H1 (cell line): ENCODE measurements at regions not wholly inside any gene's neighbourhood (a gene's known extent, or its start where the extent isn't known, plus 50 kb on each side); places are given as distances from the start of the nearest gene placed in this dataset.

Experiments used
- CTCF ChIA-PET: fragments of 300-600 bp; sonication (Branson Sonifier 250); formaldehyde crosslinking; loops from one replicate; lab custom pipeline; 2021; ENCODE audit not compliant: partially characterized antibody; lab: Charles Lee
- POLR2A ChIA-PET: fragments of 300-600 bp; sonication (Branson Sonifier 250); formaldehyde crosslinking; loops from one replicate; lab custom pipeline; 2021; ENCODE audit warnings: inconsistent platforms; ENCODE audit not compliant: partially characterized antibody; lab: Charles Lee
- DNase-seq, 2 experiments: peaks; one replicate each; pipeline versions ENCODE4 v3.0.0 to v3.0.0-alpha.2; 2010 to 2022; ENCODE audit warnings: low spot score in 2 of 2, low read depth in 1 of 2, mixed read lengths in 1 of 2
- FAIRE-seq: peaks from 2 replicates; lab custom pipeline; 2011; peaks lifted over from hg19 to GRCh38; lab: Jason Lieb, UNC
- H2AFZ ChIP-seq: 2 replicates; pipeline ENCODE4 v1.8.1; 2012; ENCODE audit warnings: low read length, inconsistent platforms
- H2AK5ac ChIP-seq: 2 replicates; pipeline ENCODE4 v1.6.1; 2013; ENCODE audit warnings: low read depth, low read length
- H2BK120ac ChIP-seq: replicated peaks from 2 replicates; pipeline ENCODE3; 2013; ENCODE audit warnings: low read depth, low read length, inconsistent platforms
- H2BK12ac ChIP-seq: 2 replicates; pipeline ENCODE4 v1.6.1; 2013; ENCODE audit warnings: low read depth, low read length
- H2BK15ac ChIP-seq: 2 replicates; pipeline ENCODE4 v1.6.1; 2013; ENCODE audit warnings: low read length
- H2BK20ac ChIP-seq: 2 replicates; pipeline ENCODE4 v1.6.1; 2013; ENCODE audit warnings: low read length
- H2BK5ac ChIP-seq: 2 replicates; pipeline ENCODE4 v1.6.1; 2013; ENCODE audit warnings: low read depth, low read length
- H3K14ac ChIP-seq: 2 replicates; pipeline ENCODE4 v1.6.1; 2013; ENCODE audit warnings: inconsistent platforms; ENCODE audit not compliant: insufficient read length
- H3K18ac ChIP-seq: 2 replicates; pipeline ENCODE4 v1.6.1; 2013; ENCODE audit warnings: low read length; ENCODE audit errors: extremely low read depth
- H3K23ac ChIP-seq: 2 replicates; pipeline ENCODE4 v1.6.1; 2013; ENCODE audit warnings: inconsistent platforms; ENCODE audit not compliant: insufficient read length
- H3K23me2 ChIP-seq: 2 replicates; pipeline ENCODE4 v1.6.1; 2013; ENCODE audit warnings: low read depth, low read length
- H3K27ac ChIP-seq: 2 replicates; pipeline ENCODE4 v1.6.1; 2011; ENCODE audit warnings: low read depth, low read length, inconsistent platforms
- H3K27me3 ChIP-seq, 4 experiments: replicated peaks in 1 of 4; 1 replicate in 1 of 4; 2 replicates in 3 of 4; pipeline versions ENCODE4 v1.6.1 to v1.8.1; 2011 to 2013; ENCODE audit warnings: low read length in 3 of 4, mild to moderate bottlenecking in 3 of 4, inconsistent platforms in 2 of 4, mixed read lengths in 2 of 4, moderate library complexity in 1 of 4; ENCODE audit not compliant: control insufficient read depth in 3 of 4, insufficient read depth in 3 of 4; ENCODE audit errors: extremely low read depth in 1 of 4
- H3K36me3 ChIP-seq, 4 experiments: 2 replicates each; pipeline versions ENCODE4 v1.6.1 to v1.8.1; 2011 to 2013; ENCODE audit warnings: mild to moderate bottlenecking in 4 of 4, low read length in 3 of 4, moderate library complexity in 2 of 4, control low read depth in 1 of 4, inconsistent platforms in 1 of 4; ENCODE audit not compliant: insufficient read depth in 4 of 4, control insufficient read depth in 2 of 4
- H3K4ac ChIP-seq: replicated peaks from 2 replicates; pipeline ENCODE3; 2013; ENCODE audit warnings: low read length, low read depth, mixed read lengths, inconsistent platforms; ENCODE audit not compliant: insufficient read length
- H3K4me1 ChIP-seq, 4 experiments: replicated peaks in 1 of 4; 1 replicate in 1 of 4; 2 replicates in 3 of 4; pipeline versions ENCODE4 v1.6.1 to v1.8.1; 2011 to 2013; ENCODE audit warnings: low read length in 3 of 4, inconsistent platforms in 2 of 4, mixed read lengths in 1 of 4; ENCODE audit not compliant: insufficient read depth in 4 of 4, control insufficient read depth in 3 of 4
- H3K4me2 ChIP-seq, 2 experiments: 2 replicates each; pipeline versions ENCODE4 v1.6.1 to v1.8.1; 2011 to 2013; ENCODE audit warnings: low read depth in 2 of 2, low read length in 2 of 2, control low read depth in 1 of 2, inconsistent platforms in 1 of 2, mild to moderate bottlenecking in 1 of 2; ENCODE audit not compliant: insufficient read depth in 1 of 2
- H3K4me3 ChIP-seq, 4 experiments: fragments of 200-600, 300-600 bp in 1 of 4; sonication (generic), shearing (Covaris generic), sonication (Bioruptor Twin) in 1 of 4; 2 replicates each; pipeline versions ENCODE4 v1.5.1 to v1.8.1; 2011 to 2016; ENCODE audit warnings: low read length in 4 of 4, low read depth in 3 of 4, control low read depth in 2 of 4, inconsistent platforms in 2 of 4, mild to moderate bottlenecking in 2 of 4, mixed read lengths in 1 of 4, moderate library complexity in 1 of 4; ENCODE audit not compliant: insufficient read depth in 2 of 4; ENCODE audit errors: extremely low read depth in 1 of 4
- H3K56ac ChIP-seq: replicated peaks from 2 replicates; pipeline ENCODE3; 2013; ENCODE audit warnings: low read depth, mild to moderate bottlenecking, mixed read lengths, low read length, inconsistent platforms; ENCODE audit not compliant: insufficient read length
- H3K79me1 ChIP-seq: 2 replicates; pipeline ENCODE4 v1.6.1; 2013; ENCODE audit warnings: low read depth, low read length, control low read depth
- H3K79me2 ChIP-seq, 2 experiments: 2 replicates each; pipeline versions ENCODE4 v1.6.1 to v1.8.1; 2012 to 2013; ENCODE audit warnings: low read length in 2 of 2, mild to moderate bottlenecking in 2 of 2, inconsistent platforms in 1 of 2; ENCODE audit not compliant: insufficient read depth in 2 of 2, control insufficient read depth in 1 of 2
- H3K9ac ChIP-seq, 4 experiments: replicated peaks in 1 of 4; 1 replicate in 1 of 4; 2 replicates in 3 of 4; pipeline versions ENCODE4 v1.6.1 to v1.8.1; 2011 to 2013; ENCODE audit warnings: low read depth in 3 of 4, low read length in 3 of 4, control low read depth in 2 of 4, mild to moderate bottlenecking in 2 of 4, moderate library complexity in 2 of 4, inconsistent platforms in 1 of 4; ENCODE audit errors: extremely low read depth in 1 of 4
- H3K9me3 ChIP-seq, 2 experiments: 2 replicates each; pipeline versions ENCODE4 v1.6.1 to v1.8.1; 2012 to 2013; ENCODE audit warnings: mild to moderate bottlenecking in 2 of 2, moderate library complexity in 2 of 2, control low read depth in 1 of 2, inconsistent platforms in 1 of 2, low read depth in 1 of 2, low read length in 1 of 2, mixed read lengths in 1 of 2; ENCODE audit not compliant: insufficient read depth in 2 of 2
- H4K20me1 ChIP-seq, 2 experiments: replicated peaks in 1 of 2; 2 replicates each; pipeline versions ENCODE3 to v1.8.1; 2011 to 2013; ENCODE audit warnings: inconsistent platforms in 2 of 2, low read length in 2 of 2, mild to moderate bottlenecking in 1 of 2; ENCODE audit not compliant: insufficient read depth in 2 of 2, control insufficient read depth in 1 of 2
- H4K5ac ChIP-seq: 2 replicates; pipeline ENCODE4 v1.6.1; 2013; ENCODE audit warnings: low read length, low read depth, mixed read lengths, inconsistent platforms; ENCODE audit not compliant: insufficient read length
- H4K8ac ChIP-seq: 2 replicates; pipeline ENCODE4 v1.8.0; 2013; ENCODE audit warnings: mild to moderate bottlenecking, moderate library complexity, low read length, inconsistent platforms; ENCODE audit not compliant: insufficient read depth; ENCODE audit errors: extremely low read depth
- H4K91ac ChIP-seq: replicated peaks from 2 replicates; pipeline ENCODE3; 2013; ENCODE audit warnings: low read length, mixed read lengths, inconsistent platforms; ENCODE audit not compliant: insufficient read length
- HDAC6 ChIP-seq: IDR thresholded peaks from one replicate; pipeline ENCODE4 v1.7.1; 2012; ENCODE audit warnings: low read depth, mild to moderate bottlenecking, inconsistent platforms, low read length, moderate library complexity
- JUN ChIP-seq: IDR thresholded peaks from 2 replicates; pipeline ENCODE4 v1.6.1; 2011; ENCODE audit warnings: low read depth, mild to moderate bottlenecking, improper control_type of control experiment, low read length
- POLR2AphosphoS5 ChIP-seq: IDR thresholded peaks from 2 replicates; pipeline ENCODE4 v1.6.1; 2011; ENCODE audit warnings: low read depth, low read length
- RXRA ChIP-seq: IDR thresholded peaks from 2 replicates; pipeline ENCODE4 v1.6.1; 2011; ENCODE audit warnings: low read depth, mild to moderate bottlenecking, low read length, moderate library complexity; ENCODE audit not compliant: insufficient read depth
- SIX5 ChIP-seq: IDR thresholded peaks from 2 replicates; pipeline ENCODE4 v1.6.1; 2011; ENCODE audit warnings: mild to moderate bottlenecking, low read depth, low read length
- ZNF274 ChIP-seq: IDR thresholded peaks from 2 replicates; pipeline ENCODE4 v1.7.0; 2012; ENCODE audit warnings: low read length, borderline replicate concordance; ENCODE audit errors: extremely low read depth
- WGBS, 2 experiments: shearing (Covaris generic) in 1 of 2; methylation state at CpG; one replicate each; pipeline versions ENCODE4 v1.1.6 to v1.1.7; 2013 to 2015; ENCODE audit warnings: low lambda C conversion rate in 2 of 2, mixed read lengths in 2 of 2, inconsistent platforms in 1 of 2, low coverage in 1 of 2, missing lambda C conversion rate in 1 of 2; ENCODE audit not compliant: insufficient replicate concordance in 2 of 2, insufficient coverage in 1 of 2, insufficient read length in 1 of 2; ENCODE audit errors: extremely low coverage in 1 of 2, missing lambda C conversion rate in 1 of 2; 5-methylcytosine and 5-hydroxymethylcytosine counted together
- TF ChIP-seq, protein P1 (sequence below): IDR thresholded peaks from 2 replicates; pipeline ENCODE4 v1.6.1; 2011; ENCODE audit warnings: low read depth, mild to moderate bottlenecking, low read length; ENCODE audit not compliant: insufficient read depth

DNA sequence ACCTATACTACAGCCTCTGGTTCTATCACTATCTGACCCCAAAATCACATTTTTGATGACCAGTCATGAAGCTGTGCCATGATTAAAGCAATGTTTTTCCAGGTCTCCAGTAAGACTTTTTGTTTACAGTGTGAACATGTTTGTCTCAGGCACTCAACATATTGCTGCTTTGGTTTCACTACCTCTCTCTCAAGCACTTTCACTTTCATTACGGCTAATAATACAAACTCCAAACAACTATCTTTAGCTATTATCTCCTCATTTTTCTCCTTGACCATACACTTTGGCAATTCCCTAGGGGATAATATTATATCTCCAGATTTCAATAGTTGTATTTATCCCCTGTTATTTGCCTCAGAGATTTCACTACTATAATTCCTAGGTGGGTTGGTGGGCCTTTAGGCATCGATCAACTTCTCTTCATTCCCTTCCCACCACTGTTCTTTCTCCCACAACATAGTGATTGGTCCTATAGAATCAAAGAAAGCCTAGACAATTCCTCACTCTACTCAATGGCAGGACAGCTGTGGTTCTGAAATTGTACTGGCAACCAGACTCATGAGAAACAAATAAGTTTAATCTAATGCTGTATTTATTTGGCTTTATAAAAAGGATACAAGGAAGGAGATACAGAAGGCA, 261.4 kb upstream of the ZWINT start:
- Histone ChIP-seq H3K9me3 (no peaks in the 10 kb centered on the region), H3K4ac (no peak overlapping the region), H2BK120ac (no peak overlapping the region), H3K79me2 (no peaks in the 10 kb centered on the region), H2BK5ac (no peak overlapping the region), H4K5ac (no peak overlapping the region), H3K18ac (no peak overlapping the region), H3K79me1 (no peaks in the 10 kb centered on the region), H3K4me3 (no peak overlapping the region), H3K56ac (no peak overlapping the region), H3K4me1 (no peaks in the 10 kb centered on the region), H2BK15ac (no peak overlapping the region), H2BK12ac (no peak overlapping the region), H2AK5ac (no peak overlapping the region), H2AFZ (no peak overlapping the region), H3K23me2 (no peaks in the 10 kb centered on the region), H3K36me3 (no peaks in the 10 kb centered on the region), H3K27me3 (no peaks in the 10 kb centered on the region), H3K27ac (no peak overlapping the region), H2BK20ac (no peak overlapping the region), H3K23ac (no peak overlapping the region), H4K20me1 (no peaks in the 10 kb centered on the region), H4K91ac (no peak overlapping the region), H3K4me2 (no peak overlapping the region), H3K14ac (no peak overlapping the region), H3K9ac (no peak overlapping the region), H4K8ac (no peak overlapping the region)
- 96% methylated on average over 2 of the region's 2 CpGs; no CpG with 5 or more reads in 1 of the 2 experiments for WGBS, 2 experiments
- TF ChIP-seq, protein P1, sequence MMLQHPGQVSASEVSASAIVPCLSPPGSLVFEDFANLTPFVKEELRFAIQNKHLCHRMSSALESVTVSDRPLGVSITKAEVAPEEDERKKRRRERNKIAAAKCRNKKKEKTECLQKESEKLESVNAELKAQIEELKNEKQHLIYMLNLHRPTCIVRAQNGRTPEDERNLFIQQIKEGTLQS = no peak
- no peak for TF ChIP-seq HDAC6
- TF ChIP-seq SIX5 = no peak
- TF ChIP-seq JUN = no peak
- no peak for TF ChIP-seq RXRA
- no peak for TF ChIP-seq ZNF274
- no peak for TF ChIP-seq POLR2AphosphoS5
- ChIA-PET POLR2A (no interaction called here), CTCF (interaction anchor here (0.9 kb wide), 1 partner anchor 153 kb away, joined by 3 read pairs; no protein-coding TSS in a partner anchor)
- DNase-seq = no peak
- no peak for FAIRE-seq
